HG03354 (cell line): ENCODE measurements at regions not wholly inside any gene's neighbourhood (a gene's known extent, or its start where the extent isn't known, plus 50 kb on each side); places are given as distances from the start of the nearest gene placed in this dataset.

Experiments
- ATAC-seq: cut with Tn5 transposase; IDR thresholded peaks from one replicate; pipeline ENCODE4 v1.9.1; 2021; ENCODE audit warnings: mild to moderate bottlenecking; ENCODE audit not compliant: unreplicated experiment, poor library complexity, severe bottlenecking

DNA sequence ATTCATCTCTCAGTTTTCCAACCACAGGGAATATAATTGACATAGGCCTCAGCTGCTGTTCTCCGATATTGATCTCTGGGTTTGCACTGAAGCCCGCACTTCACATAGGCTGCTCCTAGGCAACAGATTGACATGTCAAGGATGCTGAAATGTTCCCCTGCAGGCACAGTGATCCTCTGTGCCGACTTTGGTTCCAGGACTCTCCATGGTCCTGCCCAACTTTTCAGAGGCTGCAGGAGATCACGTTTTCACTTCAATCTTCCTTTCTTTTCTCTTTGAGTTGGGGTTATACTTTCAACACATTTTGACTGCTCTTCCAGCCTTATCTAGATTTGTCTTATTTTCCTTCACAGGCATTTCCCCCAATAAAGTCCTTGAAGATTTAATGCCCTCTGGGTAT, 1361.0 kb downstream of the DSC3 start:
- no peak for ATAC-seq

- no peak for ATAC-seq
Measured at GRCh38 chr18:29664278-29665036, 1378.1 kb downstream of the DSC3 start.

DNA sequence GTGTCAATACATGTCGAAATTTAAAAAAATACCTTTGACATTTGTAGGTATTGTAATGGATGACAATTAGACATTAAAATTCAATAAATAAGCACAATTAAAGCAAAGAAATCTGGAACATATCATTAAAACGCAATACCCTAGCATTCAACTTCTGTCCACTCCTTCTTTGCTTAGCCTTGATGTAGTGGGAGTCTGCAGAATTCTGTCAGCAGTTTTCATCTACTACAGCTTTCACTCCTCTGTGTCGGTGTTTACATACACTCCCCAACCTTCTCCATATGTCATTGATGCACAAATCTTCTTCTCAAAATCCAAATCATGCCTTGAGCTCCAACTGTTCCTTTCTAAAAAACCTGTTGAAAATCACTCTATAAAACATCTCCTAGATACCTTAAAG, 1380.6 kb downstream of the DSC3 start:
- no peak for ATAC-seq

DNA sequence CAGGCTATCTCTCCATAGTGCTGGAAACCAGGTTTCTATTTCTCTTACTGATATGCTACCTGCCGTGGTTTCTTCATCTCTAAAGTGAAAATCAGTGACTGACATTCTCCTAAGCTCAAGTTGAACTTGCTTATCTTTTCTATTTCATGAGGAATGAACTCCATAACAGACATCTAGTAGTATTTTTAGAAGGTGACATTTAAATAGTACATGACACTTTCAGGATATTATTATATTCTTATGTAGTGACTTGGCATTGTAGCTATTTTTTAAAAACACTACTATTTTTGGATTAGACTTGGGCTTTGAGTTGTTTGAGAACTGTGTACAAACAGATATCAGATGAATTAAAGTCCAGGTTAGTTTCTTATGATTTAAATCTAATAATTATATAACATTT, 1381.8 kb downstream of the DSC3 start:
- ATAC-seq, result no peak

- ATAC-seq, result no peak
Measured at GRCh38 chr18:29653671-29654215, 1388.8 kb downstream of the DSC3 start.

- no peak for ATAC-seq
Measured at GRCh38 chr18:29652797-29653196, 1389.7 kb downstream of the DSC3 start.

GRCh38 chr18:29651122-29651680, 1391.3 kb downstream of the DSC3 start:
- ATAC-seq, result no peak

DNA sequence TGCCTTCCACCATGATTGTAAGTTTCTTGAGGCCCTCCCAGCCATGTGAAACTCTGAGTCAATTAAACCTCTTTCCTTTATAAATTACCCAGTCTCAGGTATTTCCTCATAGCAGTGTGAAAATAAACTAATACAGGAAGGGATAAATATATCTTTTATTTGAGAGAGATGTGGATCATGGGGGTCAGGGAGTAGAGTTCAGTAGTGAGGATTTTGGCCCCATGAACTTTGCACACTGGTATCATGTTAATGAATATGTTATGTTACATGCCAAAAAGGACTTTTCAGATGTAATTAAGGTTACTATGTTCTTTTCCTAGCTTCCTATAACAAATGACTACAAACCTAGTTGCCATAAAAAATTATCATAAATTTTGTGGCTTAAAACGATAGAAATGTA, 1393.7 kb downstream of the DSC3 start:
- no peak for ATAC-seq

DNA sequence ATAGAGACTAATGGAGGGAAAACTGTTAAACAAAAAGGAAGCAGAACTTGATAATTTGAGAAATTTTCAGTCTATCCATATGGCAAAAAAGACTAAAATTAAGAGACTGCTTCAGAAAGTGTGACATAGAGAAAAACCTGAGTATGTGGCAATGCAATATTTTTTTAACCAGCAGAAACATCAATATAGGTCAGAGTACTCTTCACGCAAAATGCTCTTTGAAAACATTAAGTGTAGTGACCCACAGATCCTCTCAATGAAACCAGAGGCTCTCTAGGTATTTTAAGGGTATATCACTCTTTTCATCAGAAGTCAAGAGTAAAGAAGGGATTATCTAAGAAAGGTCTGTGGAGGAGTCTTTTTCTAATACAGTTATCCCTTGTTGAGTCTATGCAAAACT, 1394.8 kb downstream of the DSC3 start:
- no peak for ATAC-seq

GRCh38 chr18:29644276-29644675, 1398.3 kb downstream of the DSC3 start:
- no peak for ATAC-seq

GRCh38 chr18:29629493-29630036, 1413.0 kb downstream of the DSC3 start:
- no peak for ATAC-seq

GRCh38 chr18:29626094-29626493, 1416.4 kb downstream of the DSC3 start:
- no peak for ATAC-seq

GRCh38 chr18:29616867-29617266, 1425.7 kb downstream of the DSC3 start:
- ATAC-seq, result no peak

- ATAC-seq, result no peak
Measured at GRCh38 chr18:29608982-29609381, 1432.1 kb upstream of the CDH2 start.

- no peak for ATAC-seq
Measured at GRCh38 chr18:29605365-29605764, 1428.4 kb upstream of the CDH2 start.

DNA sequence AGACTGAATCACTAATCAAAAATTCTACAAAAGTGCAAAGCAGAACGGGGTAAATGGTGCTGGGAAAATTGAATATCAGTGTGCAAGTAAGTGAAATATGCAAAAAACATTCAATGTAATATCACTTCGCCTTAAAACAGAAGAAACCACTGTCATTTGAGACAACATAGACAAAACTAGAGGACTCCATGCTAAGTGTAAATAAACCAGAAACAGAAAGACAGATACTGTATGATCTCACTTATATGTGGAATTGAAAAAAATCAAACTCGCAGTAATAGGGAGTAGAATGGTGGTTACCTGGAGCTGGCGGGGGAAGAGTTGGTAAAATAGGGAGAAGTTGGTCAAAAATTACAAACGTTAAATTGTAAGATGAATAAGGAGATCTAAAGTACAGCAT, 1420.0 kb upstream of the CDH2 start:
- no peak for ATAC-seq

- no peak for ATAC-seq
Measured at GRCh38 chr18:29594493-29594892, 1417.6 kb upstream of the CDH2 start.

GRCh38 chr18:29588446-29589100, 1411.6 kb upstream of the CDH2 start:
- ATAC-seq, result no peak

- no peak for ATAC-seq
Measured at GRCh38 chr18:29586210-29586609, 1409.3 kb upstream of the CDH2 start.

DNA sequence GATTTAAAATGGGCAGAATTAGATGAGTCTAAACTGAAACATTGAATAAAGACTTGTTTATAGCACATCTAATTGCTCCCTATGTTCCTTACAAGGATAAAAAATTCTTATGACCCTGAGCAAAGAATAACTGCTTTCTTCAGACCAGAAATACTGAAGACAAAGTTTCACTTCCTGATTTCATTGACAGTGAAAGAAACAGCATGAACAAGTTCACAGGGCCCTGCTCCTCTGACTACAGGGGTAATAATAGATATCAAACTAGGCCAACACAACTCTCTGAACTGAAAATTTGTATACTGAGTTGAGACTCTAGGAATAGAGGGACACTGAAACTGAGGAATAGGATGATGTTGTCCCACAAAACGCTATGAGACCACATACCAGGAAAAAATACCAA, 1383.3 kb upstream of the CDH2 start:
- no peak for ATAC-seq

- ATAC-seq, result no peak
Measured at GRCh38 chr18:29556070-29556469, 1379.1 kb upstream of the CDH2 start.
